Fibroblast of lung (primary cell): ENCODE measurements at regions not wholly inside any gene's neighbourhood (a gene's known extent, or its start where the extent isn't known, plus 50 kb on each side); places are given as distances from the start of the nearest gene placed in this dataset.

Experiments
- CTCF ChIP-seq, 2 donors: IDR thresholded peaks in 1 of 2; conservative IDR thresholded peaks in 1 of 2; 1 replicate in 1 of 2; 2 replicates in 1 of 2; pipeline ENCODE4 v1.5.1; 2011 to 2012; ENCODE audit warnings: low read length in 2 of 2, control low read depth in 1 of 2, inconsistent platforms in 1 of 2, low read depth in 1 of 2, mild to moderate bottlenecking in 1 of 2
- EZH2 ChIP-seq: IDR thresholded peaks from 2 replicates; pipeline ENCODE4 v1.5.1; 2012; ENCODE audit warnings: low read length, control low read depth, mild to moderate bottlenecking; ENCODE audit errors: missing control alignments

- no peak for TF ChIP-seq CTCF (conservative IDR thresholded peaks at IDR 0.05 in 1 of 2, IDR thresholded peaks at IDR 0.05 in 1 of 2; ENCODE audit: low read depth in 1 of 2, low read length in 2 of 2)
- TF ChIP-seq EZH2: no peak
Observed at GRCh38 chr13:38419312-38419873, 69.7 kb downstream of the UFM1 start.
